ENCODE measurements at regions not wholly inside any gene's neighbourhood (a gene's known extent, or its start where the extent isn't known, plus 50 kb on each side); places are given as distances from the start of the nearest gene placed in this dataset.

DNA sequence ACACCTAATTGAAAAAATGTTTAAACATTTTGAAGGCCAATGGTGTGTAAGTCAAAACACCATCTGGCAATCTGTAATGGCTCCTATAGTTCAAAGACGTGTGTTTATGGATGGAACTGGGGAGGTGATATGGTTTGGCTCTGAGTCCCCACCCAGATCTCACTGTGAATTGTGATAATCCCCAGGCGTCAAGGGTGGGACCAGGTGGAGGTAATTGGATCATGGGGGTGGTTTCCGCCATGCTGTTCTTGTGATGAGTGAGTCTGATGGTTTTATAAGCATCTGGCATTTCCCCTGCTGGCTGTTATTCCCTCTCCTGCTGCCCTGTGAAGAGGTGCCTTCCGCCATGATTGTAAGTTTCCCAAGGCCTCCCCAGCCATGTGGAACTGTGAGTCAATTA lies 52.2 kb downstream of the ADRA2C start:
- DNase-seq = no peak

- no peak for DNase-seq
Observed at GRCh38 chr4:3819210-3819919, 53.2 kb downstream of the ADRA2C start.

DNA sequence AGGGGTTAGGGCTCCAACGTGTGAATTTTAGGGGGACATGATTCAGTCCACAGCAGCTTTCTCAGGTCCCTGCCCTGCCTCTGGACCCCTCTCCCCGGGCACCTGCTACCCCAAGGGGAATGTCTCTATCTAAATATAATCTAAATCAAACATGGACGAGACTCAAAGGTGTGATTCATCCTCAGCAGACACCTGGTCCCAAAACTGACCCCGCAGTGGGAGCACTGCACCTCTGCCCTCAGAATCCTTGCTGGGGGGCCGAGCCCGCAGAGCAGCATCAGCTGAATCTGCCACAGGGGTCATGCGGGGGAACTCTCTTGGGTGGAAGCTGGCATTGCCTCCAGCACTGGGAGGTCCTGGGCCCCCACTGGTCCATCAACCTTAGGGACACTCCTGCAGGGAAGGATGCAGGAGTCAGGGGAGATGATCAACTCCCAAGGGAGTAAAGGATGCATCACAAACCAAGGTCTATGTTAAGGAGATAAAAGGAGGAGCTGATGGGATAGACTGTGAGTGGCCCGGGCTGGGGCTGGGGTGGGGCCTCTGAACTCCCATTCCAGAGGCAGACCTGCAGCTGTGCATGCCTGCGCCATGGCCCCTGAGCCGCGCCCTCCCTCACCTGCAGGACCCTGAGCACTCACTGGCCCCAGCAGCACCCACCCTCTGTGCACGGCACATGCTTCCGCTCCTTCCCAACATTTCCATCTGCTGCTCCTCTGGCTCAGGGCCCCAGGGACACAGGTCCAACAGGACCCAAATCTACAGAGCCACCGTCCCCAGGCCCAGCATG lies 54.0 kb downstream of the ADRA2C start:
- no peak for DNase-seq

- no peak for DNase-seq
Observed at GRCh38 chr4:3820806-3821579, 54.8 kb downstream of the ADRA2C start.

DNA sequence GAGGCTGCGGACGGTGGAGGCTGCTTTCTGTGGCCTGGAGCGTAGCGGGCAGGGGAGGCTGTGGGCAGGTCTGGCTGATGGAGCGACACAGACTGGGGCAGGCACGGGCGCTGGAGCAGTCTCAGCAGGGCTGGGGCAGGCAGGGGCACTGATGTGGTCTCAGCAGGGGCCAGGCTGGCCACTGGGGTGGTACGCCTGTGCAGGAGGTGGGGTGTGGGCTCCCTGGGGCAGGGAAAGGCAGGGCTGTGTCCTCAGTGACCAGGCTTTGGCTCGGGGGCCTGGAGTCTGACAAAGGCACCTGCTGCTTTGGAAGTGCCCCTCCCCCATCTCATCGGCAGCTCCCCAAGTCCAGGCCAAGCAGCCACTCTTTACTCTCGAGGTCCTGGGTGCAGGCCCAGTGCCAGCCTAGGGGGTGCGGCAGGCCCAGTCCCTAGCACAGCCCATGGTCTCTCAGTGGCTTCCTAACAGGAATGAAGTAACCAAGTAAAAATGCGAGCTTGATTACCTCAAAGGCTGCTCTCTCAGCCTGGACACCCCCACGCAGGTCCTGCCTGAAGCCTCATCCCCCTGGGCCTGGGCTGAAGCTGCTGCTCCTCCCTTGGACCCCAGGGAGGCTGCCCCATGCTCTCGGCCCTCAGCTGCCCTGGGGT lies 55.5 kb downstream of the ADRA2C start:
- no peak for DNase-seq

- DNase-seq = peak; percentile 19
Observed at GRCh38 chr4:3822230-3822947, 56.2 kb downstream of the ADRA2C start.

DNA sequence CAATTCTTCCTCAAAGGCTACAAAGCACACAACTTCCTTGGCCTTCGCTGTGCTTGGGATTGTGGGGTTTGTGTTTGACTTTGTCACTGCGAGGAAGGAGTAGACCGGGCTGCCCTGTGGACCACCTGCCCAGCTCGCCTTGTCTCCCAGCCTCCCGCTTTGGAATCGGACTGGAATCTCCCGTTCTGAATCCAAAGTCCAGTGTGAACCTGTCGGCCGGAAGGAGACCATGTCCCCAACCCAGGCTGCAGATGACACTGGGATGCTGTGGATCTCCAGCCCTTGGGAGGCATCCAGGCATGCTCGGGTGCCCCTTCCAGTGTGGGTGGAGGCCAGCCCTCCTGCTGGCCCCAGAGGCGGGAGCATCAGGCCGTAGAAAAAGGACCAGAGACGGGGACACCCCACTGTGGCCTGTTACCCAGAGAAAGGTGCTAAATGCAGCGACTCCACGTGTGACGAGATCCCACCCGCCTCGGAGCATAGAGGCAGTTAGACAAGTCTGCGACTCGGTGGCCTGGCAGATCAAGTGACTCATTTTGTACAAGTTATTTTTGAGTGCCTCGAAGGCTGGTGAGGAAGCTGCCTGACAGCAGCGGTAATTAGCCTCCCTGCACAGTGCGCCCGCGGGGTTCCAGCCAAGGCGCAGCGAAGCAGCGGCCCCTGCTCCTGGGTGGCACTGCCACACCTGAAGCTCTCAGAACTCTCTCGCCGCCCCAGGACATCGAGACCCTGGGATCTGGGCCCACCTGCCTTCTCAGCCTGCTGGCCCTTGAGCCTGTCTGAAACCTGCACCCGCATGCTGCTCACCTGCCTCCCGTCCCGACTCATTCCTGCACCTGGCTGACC lies 57.5 kb downstream of the ADRA2C start:
- DNase-seq = no peak

DNA sequence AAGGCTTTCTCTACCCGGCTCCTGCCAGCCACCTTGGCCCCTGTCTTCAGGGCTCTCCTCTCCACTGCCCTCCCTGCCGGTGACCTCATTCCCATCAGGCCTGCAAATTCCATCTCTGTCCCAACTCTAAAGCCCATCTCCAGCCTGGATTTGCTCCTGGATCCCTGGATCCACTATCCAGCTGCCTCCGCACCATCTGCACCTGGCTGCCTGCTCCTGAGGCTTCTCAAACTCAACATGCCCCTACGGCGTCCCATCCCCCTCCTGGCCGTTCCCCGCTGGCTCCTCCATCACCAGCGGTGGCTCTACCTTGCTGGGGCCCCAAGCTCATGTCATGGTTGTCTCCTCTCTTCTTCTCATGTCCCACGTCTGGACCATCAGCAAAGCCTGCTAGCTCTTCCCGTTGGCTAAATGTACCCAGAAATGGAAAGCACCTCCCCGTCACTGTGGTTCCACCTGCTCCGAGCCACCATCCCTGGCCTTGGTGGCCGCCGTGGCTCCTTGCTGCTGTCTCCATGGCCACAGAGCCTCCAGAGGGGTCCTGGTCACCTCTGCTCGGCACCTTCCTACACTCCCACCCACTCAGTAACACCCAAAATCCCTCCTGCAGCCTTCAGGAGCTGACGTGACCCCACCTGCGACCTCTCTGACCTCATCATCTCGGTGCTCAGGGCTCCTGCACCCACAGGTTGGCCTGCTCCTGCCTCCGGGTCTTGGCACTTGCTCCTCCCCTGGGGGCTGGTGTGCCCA lies 58.5 kb downstream of the ADRA2C start:
- no peak for DNase-seq

DNA sequence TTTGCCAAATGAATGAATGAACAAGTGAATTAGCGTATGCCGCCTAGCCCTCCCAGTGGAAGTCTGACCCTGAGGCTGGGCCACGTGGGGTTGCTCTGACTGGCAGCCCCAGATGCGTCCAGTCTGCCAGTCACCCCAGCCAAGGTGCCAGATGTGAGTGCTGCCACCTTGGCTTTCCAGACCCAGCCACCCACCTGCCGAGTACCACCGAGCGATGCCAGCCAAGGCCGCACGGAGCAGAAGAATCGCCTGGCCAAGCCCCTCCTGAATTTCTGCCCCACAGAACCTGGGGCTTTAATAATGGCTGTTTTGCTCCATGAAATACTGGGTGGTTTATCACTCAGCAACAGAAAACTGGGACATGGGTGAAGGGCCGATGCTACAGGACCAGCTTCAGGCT lies 59.3 kb downstream of the ADRA2C start:
- no peak for DNase-seq

- DNase-seq = no peak
Observed at GRCh38 chr4:3826247-3827172, 60.3 kb downstream of the ADRA2C start.

GRCh38 chr4:3827616-3828492 lies 61.7 kb downstream of the ADRA2C start:
- no peak for DNase-seq

DNA sequence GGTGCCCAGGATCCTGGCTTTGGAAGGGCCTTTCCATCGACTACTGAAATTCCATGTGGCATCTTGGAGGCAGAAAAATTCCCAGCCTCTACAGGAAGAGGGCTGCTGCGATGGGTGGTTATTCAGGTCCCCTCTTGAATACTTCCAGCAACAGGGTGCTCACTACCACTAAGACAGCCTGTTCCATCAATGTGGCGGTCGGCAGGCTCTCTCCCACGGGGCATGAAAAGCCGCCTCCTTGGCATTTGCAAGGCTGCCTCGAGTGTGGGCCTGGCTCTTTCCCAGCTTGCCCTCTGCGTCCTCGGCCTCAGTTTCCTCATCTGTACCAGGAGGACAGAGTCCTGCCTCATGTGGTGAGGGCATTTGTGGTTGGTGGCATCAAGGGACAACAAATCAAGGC lies 62.4 kb downstream of the ADRA2C start:
- no peak for DNase-seq

GRCh38 chr4:3829211-3829955 lies 63.2 kb downstream of the ADRA2C start:
- DNase-seq = no peak

DNA sequence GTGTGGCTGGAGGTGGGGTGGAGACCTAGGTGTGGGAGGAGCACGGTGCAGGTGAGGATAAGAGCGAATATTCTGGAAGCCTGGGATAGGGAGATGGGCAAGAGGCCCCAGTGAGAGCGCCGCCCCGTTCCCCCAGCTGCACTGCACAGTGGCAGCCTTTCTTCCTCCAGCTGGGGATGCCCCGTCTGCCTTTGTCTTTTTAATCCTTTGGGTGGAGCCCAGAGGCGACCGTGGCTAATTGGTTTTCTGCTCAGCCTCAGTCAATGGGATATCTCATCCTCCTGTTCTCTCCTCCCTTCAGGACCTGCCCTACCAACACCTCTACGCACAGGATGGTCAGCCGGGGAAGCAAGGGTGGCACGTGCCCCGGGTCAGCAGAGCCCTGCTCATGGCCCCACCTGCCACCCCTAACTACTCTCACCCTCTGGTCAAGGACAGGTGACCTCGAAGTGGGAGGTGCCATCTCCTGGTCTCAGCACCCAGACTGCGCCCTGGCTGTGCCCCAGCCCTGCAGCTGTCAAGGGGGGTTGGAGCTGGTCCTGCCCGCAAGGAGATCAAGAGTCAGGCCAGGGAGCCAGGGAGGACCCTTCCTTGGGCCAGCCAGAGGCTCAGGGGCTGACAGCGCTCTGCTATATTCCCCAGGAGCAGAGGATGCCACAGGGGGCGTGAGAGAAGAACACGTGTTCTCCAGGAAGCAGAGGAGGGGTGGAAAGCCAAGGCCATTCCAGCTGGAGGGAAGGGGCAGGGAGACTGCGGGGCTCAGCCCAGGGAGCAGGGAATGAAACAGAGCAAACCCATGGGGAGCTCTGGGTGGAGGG lies 64.0 kb downstream of the ADRA2C start:
- DNase-seq = no peak

- no peak for DNase-seq
Observed at GRCh38 chr4:3830774-3831528, 64.8 kb downstream of the ADRA2C start.

- no peak for DNase-seq
Observed at GRCh38 chr4:3831529-3832150, 65.5 kb downstream of the ADRA2C start.
